Astrocyte (in vitro differentiated cells and primary cell): ENCODE measurements at regions not wholly inside any gene's neighbourhood (a gene's known extent, or its start where the extent isn't known, plus 50 kb on each side); places are given as distances from the start of the nearest gene placed in this dataset.

ENCODE experiments used
- DNase-seq: peaks from one replicate; pipeline ENCODE4 v3.0.0-alpha.2; 2010; ENCODE audit warnings: low read depth
- FAIRE-seq: peaks from 2 replicates; lab custom pipeline; 2011; peaks lifted over from hg19 to GRCh38; lab: Jason Lieb, UNC
- H2AFZ ChIP-seq: 2 replicates; pipeline ENCODE4 v1.6.0; 2012; ENCODE audit warnings: low read depth, low read length, inconsistent platforms
- H3K27ac ChIP-seq: 2 replicates; pipeline ENCODE4 v1.5.1; 2011; ENCODE audit warnings: low read depth, low read length, inconsistent platforms
- H3K27me3 ChIP-seq: 2 replicates; pipeline ENCODE4 v1.6.0; 2011; ENCODE audit warnings: low read length, inconsistent platforms; ENCODE audit not compliant: insufficient read depth
- H3K36me3 ChIP-seq: 2 replicates; pipeline ENCODE4 v1.5.1; 2011; ENCODE audit warnings: low read length, inconsistent platforms; ENCODE audit not compliant: insufficient read depth
- H3K4me1 ChIP-seq: 2 replicates; pipeline ENCODE4 v1.5.1; 2011; ENCODE audit warnings: low read length, inconsistent platforms; ENCODE audit not compliant: insufficient read depth
- H3K4me2 ChIP-seq: 2 replicates; pipeline ENCODE4 v1.6.0; 2012; ENCODE audit warnings: low read length, inconsistent platforms
- H3K4me3 ChIP-seq: 2 replicates; pipeline ENCODE4 v1.5.1; 2011; ENCODE audit warnings: low read depth, mild to moderate bottlenecking, low read length, inconsistent platforms; ENCODE audit not compliant: insufficient read depth
- H3K79me2 ChIP-seq: 2 replicates; pipeline ENCODE4 v1.6.0; 2012; ENCODE audit warnings: mild to moderate bottlenecking, low read length, inconsistent platforms; ENCODE audit not compliant: insufficient read depth
- H3K9ac ChIP-seq: 2 replicates; pipeline ENCODE4 v1.6.0; 2012; ENCODE audit warnings: mild to moderate bottlenecking, low read length, inconsistent platforms
- H3K9me3 ChIP-seq: 2 replicates; pipeline ENCODE4 v1.5.1; 2012; ENCODE audit warnings: low read depth, mild to moderate bottlenecking, low read length, inconsistent platforms; ENCODE audit not compliant: insufficient read depth
- H4K20me1 ChIP-seq: 2 replicates; pipeline ENCODE4 v1.6.0; 2012; ENCODE audit warnings: low read length, inconsistent platforms; ENCODE audit not compliant: insufficient read depth
- H3K27ac Mint-ChIP-seq: one replicate; pipeline ENCODE4 v1.8.0; 2021; ENCODE audit warnings: mild to moderate bottlenecking, mixed read lengths; ENCODE audit not compliant: unreplicated experiment
- H3K27me3 Mint-ChIP-seq: one replicate; pipeline ENCODE4 v1.8.0; 2021; ENCODE audit warnings: low read depth, mixed read lengths; ENCODE audit not compliant: unreplicated experiment
- H3K36me3 Mint-ChIP-seq: one replicate; pipeline ENCODE4 v1.8.0; 2021; ENCODE audit warnings: low read depth, mixed read lengths; ENCODE audit not compliant: unreplicated experiment
- H3K4me1 Mint-ChIP-seq: one replicate; pipeline ENCODE4 v1.8.0; 2021; ENCODE audit warnings: low read depth, mixed read lengths; ENCODE audit not compliant: unreplicated experiment
- H3K4me3 Mint-ChIP-seq: one replicate; pipeline ENCODE4 v1.8.0; 2021; ENCODE audit warnings: mild to moderate bottlenecking, moderate library complexity, mixed read lengths; ENCODE audit not compliant: unreplicated experiment
- H3K9me3 Mint-ChIP-seq: one replicate; pipeline ENCODE4 v1.8.0; 2021; ENCODE audit warnings: mild to moderate bottlenecking, mixed read lengths; ENCODE audit not compliant: unreplicated experiment
- CTCF ChIP-seq: IDR thresholded peaks from 2 replicates; pipeline ENCODE4 v1.5.1; 2011; ENCODE audit warnings: low read depth, mild to moderate bottlenecking, inconsistent platforms, low read length, moderate library complexity; ENCODE audit not compliant: insufficient read depth
- EZH2 ChIP-seq: IDR thresholded peaks from 2 replicates; pipeline ENCODE4 v1.6.1; 2012; ENCODE audit warnings: mild to moderate bottlenecking, low read length, inconsistent platforms; ENCODE audit not compliant: insufficient read depth

- Mint-ChIP-seq H3K9me3 (no peaks in the 10 kb centered on the region), H3K36me3 (no peaks in the 10 kb centered on the region), H3K4me3 (no peak overlapping the region), H3K4me1 (no peaks in the 10 kb centered on the region), H3K27me3 (no peaks in the 10 kb centered on the region), H3K27ac (no peak overlapping the region)
- H4K20me1 ChIP-seq: no peaks in the 10 kb centered on the region
- no peak for FAIRE-seq
- no peaks in the 10 kb centered on the region for H3K4me1 ChIP-seq
- H3K79me2 ChIP-seq: no peaks in the 10 kb centered on the region
- H3K4me2 ChIP-seq: no peak overlapping the region
- H3K9ac ChIP-seq: no peak overlapping the region
- H2AFZ ChIP-seq: no peak overlapping the region
- H3K4me3 ChIP-seq: no peak overlapping the region
- H3K27me3 ChIP-seq: no peaks in the 10 kb centered on the region
- H3K9me3 ChIP-seq: no peaks in the 10 kb centered on the region
- no peak for TF ChIP-seq EZH2
- no peak for TF ChIP-seq CTCF
- no peaks in the 10 kb centered on the region for H3K36me3 ChIP-seq
- H3K27ac ChIP-seq: no peak overlapping the region
- peak; percentile 0 for DNase-seq
Observed at GRCh38 chr6:78427386-78427785, 440.0 kb upstream of the IRAK1BP1 start.

- peak; percentile 23 for FAIRE-seq
- no peak for DNase-seq
- no peaks in the 10 kb centered on the region for H3K36me3 Mint-ChIP-seq
- no peaks in the 10 kb centered on the region for H3K4me1 Mint-ChIP-seq
- Histone ChIP-seq H3K9ac (no peak overlapping the region), H4K20me1 (no peaks in the 10 kb centered on the region), H3K4me1 (no peaks in the 10 kb centered on the region), H3K36me3 (no peaks in the 10 kb centered on the region), H3K4me3 (no peak overlapping the region), H3K27me3 (no peaks in the 10 kb centered on the region), H2AFZ (no peak overlapping the region), H3K79me2 (no peaks in the 10 kb centered on the region), H3K27ac (no peak overlapping the region), H3K9me3 (no peaks in the 10 kb centered on the region), H3K4me2 (no peak overlapping the region)
- H3K27me3 Mint-ChIP-seq: no peaks in the 10 kb centered on the region
- H3K9me3 Mint-ChIP-seq: no peaks in the 10 kb centered on the region
- H3K27ac Mint-ChIP-seq: no peak overlapping the region
- H3K4me3 Mint-ChIP-seq: no peak overlapping the region
- TF ChIP-seq CTCF: no peak
Observed at GRCh38 chr6:78430521-78430920, 436.8 kb upstream of the IRAK1BP1 start.

DNA sequence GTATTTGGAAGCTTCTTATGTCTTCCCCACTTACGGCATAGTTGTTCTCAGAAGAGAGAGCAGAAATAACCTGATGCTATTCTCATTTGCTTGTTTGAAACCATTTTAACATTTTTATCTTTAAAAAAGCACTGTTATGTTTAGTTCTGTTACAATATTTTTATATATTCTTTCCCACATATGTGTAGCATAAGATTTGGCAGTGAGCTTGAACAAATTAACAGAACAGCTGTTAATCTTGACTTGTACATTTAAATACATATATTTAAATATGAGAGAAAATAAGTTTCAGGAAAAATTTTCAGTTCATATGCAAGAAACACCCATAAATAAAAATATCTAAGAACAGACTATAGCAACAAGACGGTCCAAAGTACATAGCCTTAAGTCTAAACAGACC lies 431.7 kb upstream of the IRAK1BP1 start:
- FAIRE-seq: no peak
- H3K9me3 Mint-ChIP-seq: no peaks in the 10 kb centered on the region

More for the DNA sequence above, 431.7 kb upstream of the IRAK1BP1 start:
- no peaks in the 10 kb centered on the region for H3K9me3 ChIP-seq
- no peak for TF ChIP-seq EZH2
- TF ChIP-seq CTCF: no peak
- Mint-ChIP-seq H3K27me3 (no peaks in the 10 kb centered on the region), H3K36me3 (no peaks in the 10 kb centered on the region), H3K4me3 (no peak overlapping the region), H3K27ac (no peak overlapping the region), H3K4me1 (no peaks in the 10 kb centered on the region)
- H3K9ac ChIP-seq: no peak overlapping the region
- no peaks in the 10 kb centered on the region for H3K4me1 ChIP-seq
- H4K20me1 ChIP-seq: no peaks in the 10 kb centered on the region
- no peak overlapping the region for H3K27ac ChIP-seq
- H3K27me3 ChIP-seq: no peaks in the 10 kb centered on the region
- no peaks in the 10 kb centered on the region for H3K36me3 ChIP-seq
- no peaks in the 10 kb centered on the region for H3K79me2 ChIP-seq
- H3K4me2 ChIP-seq: no peak overlapping the region
- DNase-seq: no peak
- no peak overlapping the region for H2AFZ ChIP-seq
- no peak overlapping the region for H3K4me3 ChIP-seq
